Fibroblast of the aortic adventitia (primary cell): ENCODE measurements at regions not wholly inside any gene's neighbourhood (a gene's known extent, or its start where the extent isn't known, plus 50 kb on each side); places are given as distances from the start of the nearest gene placed in this dataset.

ENCODE experiments used
- DNase-seq: peaks from one replicate; pipeline ENCODE4 v3.0.0-alpha.2; 2010; ENCODE audit warnings: low read depth
- H3K4me3 ChIP-seq: 2 replicates; pipeline ENCODE4 v1.5.1; 2011; ENCODE audit warnings: low read depth, mild to moderate bottlenecking, control low read depth, low read length, moderate library complexity
- CTCF ChIP-seq: IDR thresholded peaks from 2 replicates; pipeline ENCODE4 v1.5.1; 2011; ENCODE audit warnings: mild to moderate bottlenecking, low read length, control low read depth, inconsistent platforms; ENCODE audit not compliant: insufficient read depth

GRCh38 chr5:53368966-53369605 is 111.3 kb upstream of the FST start:
- peak; percentile 83 for DNase-seq
- no peak overlapping the region for H3K4me3 ChIP-seq
- no peak for TF ChIP-seq CTCF

GRCh38 chr5:53369681-53370080 is 110.7 kb upstream of the FST start:
- DNase-seq = no peak
- H3K4me3 ChIP-seq = no peak overlapping the region

GRCh38 chr5:53373451-53374158 is 106.8 kb upstream of the FST start:
- no peak for TF ChIP-seq CTCF
- DNase-seq = peak; percentile 70
- no peak overlapping the region for H3K4me3 ChIP-seq

More at GRCh38 chr5:53369681-53370080, 110.7 kb upstream of the FST start:
- TF ChIP-seq CTCF = no peak

GRCh38 chr5:53376853-53377252 is 103.6 kb upstream of the FST start:
- H3K4me3 ChIP-seq = no peak overlapping the region
- no peak for TF ChIP-seq CTCF
- DNase-seq = no peak

GRCh38 chr5:53378190-53378589 is 102.2 kb upstream of the FST start:
- no peak for TF ChIP-seq CTCF
- H3K4me3 ChIP-seq = no peak overlapping the region
- no peak for DNase-seq

- no peak for TF ChIP-seq CTCF
- DNase-seq = peak; percentile 81
- H3K4me3 ChIP-seq = no peak overlapping the region
Measured at GRCh38 chr5:53378590-53379247, 101.7 kb upstream of the FST start.
